ENCODE measurements at regions not wholly inside any gene's neighbourhood (a gene's known extent, or its start where the extent isn't known, plus 50 kb on each side); places are given as distances from the start of the nearest gene placed in this dataset.
"Not testable (repeated sequence)": the region's sequence is repeated elsewhere in the genome, so short reads cannot be mapped to it uniquely, and the experiment has no call there.

DNA sequence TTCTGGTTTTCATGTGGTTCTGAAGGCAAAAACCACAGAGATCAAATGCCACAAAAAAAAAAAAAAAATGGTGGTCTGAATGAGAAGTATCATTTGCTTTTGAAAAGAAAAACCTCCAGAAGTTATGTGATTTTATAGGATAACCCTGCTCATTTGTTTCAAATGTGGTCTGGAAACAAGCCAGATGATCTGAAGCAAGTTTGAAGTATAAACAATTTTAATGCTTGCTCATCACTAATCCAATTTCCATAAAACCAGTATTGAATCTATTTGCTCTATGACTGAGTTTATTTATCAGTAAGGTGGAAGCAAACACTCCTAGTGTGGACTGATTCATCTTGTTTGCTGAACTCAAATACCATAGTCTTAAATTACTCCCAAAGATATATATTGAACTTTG lies 407.3 kb upstream of the FLRT2 start:
- DNase-seq = no peak

DNA sequence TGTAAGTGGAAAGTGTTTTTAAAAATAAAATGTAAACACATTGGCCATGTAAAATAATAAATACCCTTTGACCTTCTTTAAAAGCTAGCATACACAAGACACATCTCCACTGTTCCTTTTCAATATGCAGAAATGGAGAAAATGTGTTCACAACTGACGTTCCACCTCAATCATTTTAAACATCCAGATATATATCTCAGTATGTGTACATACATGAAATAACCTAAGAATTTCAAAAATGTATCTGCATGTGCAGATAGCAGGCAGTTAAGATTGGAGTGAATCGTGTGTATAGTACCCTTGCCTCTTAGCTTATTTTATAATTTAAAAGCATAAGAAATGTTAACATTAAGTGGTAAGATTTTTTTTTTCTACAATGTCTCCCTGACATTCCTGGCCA lies 406.2 kb upstream of the FLRT2 start:
- DNase-seq = no peak

DNA sequence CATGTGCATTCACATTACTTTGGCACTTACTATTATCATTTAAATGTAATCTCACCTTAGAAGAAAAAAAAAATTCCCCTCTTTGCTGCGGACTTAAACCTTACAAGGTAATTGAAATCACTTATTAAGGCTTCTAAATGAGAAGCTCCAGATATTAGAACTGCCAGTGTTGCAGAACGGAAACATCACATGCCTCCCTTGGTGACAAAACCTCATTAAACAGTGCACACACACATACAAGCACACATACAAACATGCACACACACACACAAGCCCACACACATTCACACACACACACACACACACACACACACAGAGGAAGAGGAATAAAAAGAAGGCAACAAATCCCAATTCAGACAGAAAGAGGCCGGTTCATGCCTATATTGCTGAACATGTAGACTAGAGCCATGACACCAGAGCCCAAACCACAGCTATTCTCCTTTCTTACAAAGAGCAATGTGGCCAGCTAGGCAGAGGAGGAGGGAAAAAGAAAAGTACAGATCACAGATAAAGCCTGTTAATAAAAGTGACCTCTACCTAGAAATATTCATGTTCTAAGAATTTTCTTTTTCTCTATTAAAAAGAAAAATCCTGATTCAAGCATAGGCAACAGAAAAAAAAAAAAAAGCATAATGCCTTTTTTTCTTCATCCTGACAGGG lies 405.2 kb upstream of the FLRT2 start:
- no peak for DNase-seq

DNA sequence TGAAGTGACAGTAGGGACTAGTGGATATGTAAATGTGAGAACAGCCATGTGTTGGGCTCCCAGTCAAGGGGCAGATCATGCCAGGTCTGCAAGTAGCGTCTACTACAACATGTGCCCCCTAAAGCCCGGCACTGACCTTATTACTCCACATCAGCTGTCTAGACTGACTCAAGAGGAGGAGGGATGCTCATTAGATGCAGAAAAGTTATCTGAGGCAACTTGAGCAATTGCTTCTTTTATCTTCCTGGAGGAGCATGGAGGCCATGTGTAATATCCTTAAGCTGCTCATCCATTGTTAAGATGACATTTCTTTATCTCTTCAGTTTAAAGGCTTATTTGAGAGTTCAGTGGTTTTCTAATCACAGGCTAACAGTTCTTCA lies 404.7 kb upstream of the FLRT2 start:
- no peak for DNase-seq

DNA sequence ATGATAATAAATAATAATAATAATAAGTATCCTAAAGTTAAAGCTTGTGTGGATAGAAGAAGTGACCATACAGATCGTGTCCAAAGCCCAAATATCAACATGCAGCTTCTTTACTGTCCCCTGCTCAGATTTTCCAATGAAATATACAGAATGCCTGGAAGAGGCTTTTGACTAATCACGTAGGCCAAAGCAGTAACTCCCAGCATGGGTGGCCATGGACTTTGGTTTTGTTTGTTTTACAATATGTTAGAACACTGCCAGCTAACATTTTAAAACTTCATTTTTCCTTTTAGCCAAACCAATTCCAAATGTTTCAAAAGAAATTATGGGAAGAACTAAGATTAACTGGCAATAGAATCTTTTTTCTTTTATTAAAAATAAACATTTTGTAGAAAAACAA lies 400.0 kb upstream of the FLRT2 start:
- no peak for DNase-seq

DNA sequence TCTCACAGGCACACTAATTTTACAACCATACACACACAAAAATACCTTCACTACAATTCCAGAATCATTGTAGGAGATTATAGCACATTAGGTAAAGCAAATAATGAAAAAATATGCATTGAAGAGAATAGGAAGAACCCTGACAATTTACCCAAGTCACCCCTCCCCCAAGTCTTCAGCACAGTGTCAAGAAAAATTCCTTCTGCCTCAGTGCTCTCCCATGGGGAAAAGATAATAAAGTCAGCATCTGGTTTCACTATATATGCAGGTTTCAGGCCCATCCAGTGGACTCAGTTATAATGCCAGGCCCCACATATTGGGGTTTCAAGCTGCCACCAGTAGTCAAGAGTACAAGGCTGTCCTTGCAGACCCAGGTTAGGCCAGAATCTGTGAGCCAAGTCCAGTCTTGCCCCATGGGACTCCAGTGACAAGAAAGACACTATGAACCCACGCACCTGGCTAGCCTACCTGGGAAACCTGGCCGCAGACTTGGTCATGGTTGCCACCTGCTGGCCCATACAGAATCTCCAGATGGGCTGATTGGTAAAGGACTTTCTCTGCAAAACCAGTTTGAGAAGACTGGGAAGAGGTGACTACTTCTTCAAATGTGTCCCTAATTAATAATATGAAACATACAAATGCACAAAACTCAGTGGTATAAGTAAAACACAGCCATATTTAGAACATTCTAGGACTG lies 398.6 kb upstream of the FLRT2 start:
- DNase-seq = no peak

DNA sequence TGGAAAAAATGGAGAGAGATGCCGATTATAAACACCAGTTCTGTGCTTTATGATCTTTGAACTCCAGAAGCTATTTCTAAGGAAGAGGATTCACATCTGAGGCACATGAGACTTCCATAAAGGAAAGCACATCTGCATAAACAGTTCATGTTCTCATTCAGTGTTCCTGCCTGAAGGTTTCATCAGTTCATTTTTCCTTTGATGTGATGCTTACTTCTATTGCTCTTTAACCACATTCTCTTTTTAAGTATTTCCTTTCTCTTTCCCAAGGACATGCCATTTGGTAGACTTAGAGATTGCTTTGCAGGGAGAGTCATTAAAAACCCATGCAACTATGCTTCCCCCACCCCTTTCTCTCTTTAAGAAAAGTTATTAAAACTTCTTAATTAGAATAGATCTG lies 387.0 kb upstream of the FLRT2 start:
- DNase-seq = no peak

DNA sequence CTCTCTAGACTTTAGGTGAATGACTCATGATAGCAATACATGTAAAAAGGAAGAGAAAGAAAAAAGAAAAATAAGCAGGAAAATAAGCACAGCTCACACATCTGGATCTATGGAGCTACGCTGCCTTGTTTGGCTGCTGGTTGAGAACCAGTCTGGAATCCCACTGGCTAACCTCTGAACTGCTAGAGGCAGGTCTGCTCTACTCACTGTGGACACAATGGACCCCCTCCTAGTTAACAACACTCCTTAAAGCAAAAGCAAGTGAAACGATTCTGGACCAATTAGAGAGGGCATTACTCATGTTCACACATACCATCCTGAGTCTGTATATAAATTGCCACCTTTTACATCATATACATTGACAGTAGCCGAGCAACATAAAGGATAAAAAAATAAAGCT lies 383.2 kb upstream of the FLRT2 start:
- DNase-seq = no peak

DNA sequence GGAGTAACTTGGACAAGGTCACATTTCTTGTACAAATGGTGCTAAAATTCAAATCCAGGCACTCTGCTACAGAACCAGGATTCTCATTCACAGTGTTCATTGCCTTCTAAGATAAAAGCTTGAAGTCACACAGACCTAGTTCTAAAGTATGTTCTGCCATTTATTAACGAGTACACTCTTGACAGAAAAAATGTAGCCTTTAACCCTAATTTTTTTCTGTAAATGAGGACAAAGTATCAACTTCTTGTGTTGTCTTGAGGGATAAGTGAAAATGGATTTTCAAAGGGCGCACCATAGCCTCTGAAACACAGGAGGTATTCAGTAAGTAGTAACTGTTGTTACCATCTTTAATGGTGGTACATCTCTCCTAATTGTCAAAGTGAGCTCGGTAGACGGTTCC lies 379.8 kb upstream of the FLRT2 start:
- DNase-seq = no peak

DNA sequence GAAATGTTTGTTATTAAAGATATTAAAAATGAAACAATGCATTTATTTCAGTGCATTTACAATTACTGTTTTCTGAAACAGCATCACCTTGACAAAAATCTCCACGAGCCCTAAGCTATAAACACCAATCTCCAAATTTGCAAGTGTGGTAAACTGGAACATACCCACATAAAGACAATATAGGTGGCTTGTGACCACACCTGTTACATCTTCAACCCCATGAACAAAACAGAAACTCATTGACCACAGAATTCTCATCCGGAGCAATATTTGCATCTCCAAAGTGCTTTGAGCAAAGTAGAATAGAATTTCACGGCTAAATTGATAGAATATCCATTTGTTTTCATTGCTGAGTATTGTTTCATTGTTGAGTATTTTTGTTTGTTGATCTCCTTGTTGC lies 375.2 kb upstream of the FLRT2 start:
- DNase-seq = no peak

DNA sequence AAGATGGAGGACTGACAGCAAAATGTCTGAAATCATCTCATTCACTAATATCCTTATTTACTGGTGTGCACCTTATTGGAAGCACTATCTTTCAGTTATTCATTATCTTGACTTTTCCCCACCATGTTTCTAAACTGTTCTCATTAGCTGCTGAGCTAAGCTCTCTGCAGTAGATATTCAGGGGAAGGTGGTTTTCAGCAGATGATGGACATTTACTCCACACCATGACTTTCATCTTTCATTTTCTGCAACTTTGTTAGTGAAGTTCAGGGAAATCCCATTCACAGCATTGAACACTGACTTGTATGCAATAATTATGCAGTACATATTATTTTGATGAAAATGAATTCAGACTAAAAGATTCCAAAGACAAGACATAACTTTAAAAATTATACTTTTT lies 373.6 kb upstream of the FLRT2 start:
- no peak for DNase-seq

DNA sequence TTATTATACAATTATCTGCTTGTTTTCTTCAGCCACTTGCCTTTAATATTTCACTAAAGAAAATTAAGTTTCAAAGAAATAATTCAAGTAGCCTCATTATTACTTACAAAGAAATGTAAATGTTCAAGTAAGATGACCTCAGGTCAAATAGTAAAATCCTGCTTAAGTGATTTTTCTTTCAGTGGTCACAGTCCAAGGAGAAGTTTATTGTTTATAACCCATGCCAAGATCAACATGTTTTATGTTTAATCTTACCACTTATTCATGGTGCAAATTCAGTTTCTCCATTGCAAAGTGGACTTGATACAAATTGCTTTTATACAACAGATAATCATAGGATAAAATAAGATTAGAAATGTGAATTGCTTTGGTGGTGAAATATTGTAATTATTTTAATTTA lies 370.2 kb upstream of the FLRT2 start:
- DNase-seq = no peak

DNA sequence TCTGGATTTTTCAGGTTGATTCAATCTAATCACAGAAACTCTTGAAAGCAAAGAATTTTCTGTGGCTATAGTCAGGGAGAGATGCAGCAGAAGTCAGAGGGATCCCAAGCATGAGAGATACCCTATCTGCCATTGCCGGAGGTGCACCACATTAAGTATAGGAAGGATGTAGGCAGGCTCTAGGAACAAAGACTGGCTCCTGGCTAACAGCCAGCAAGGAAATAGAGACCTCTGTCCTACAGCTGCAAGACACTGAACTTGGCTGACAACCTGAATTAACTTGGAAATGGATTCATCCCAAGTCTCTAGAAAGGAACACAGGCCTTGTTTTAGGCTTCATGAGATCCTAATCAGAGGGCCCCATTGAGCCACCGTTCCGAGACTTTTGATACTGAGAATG lies 364.9 kb upstream of the FLRT2 start:
- DNase-seq = no peak

DNA sequence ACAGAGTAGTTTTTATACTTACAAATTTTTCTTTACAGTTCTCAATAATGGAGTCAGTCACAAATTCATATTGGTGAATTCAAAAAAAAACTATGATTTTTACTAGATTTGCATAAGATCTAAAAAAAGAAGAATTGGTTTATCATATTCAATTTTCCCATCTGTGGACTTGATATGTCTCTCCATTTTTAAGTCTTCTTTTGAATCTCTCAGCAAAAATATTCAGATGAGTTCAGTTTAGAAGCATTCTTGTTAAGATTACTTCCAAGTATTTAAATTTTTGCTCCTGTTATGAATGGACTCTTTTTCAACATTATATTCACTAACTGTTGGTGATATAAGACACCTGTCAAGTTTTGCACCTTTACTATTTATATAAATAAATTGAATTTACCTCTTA lies 360.6 kb upstream of the FLRT2 start:
- no peak for DNase-seq

DNA sequence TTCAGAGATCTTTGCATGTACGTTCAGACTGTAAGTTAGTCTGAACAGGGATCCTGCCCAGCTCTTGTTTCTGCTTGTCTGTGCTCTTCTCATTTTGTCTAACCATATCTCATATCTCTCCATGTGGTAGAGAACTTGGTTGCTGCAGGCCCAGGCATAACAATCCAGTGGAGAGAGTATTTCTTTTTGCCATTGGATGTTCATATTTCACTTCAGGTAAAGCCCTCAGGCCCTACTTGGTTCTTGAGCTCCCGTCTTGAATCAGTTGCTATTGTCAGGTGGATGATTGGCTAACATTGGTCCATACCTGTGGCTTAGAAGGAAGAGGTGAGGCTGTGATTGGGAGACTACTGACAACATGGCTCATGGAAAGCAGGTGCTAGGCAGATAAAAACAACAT lies 357.7 kb upstream of the FLRT2 start:
- DNase-seq = no peak

DNA sequence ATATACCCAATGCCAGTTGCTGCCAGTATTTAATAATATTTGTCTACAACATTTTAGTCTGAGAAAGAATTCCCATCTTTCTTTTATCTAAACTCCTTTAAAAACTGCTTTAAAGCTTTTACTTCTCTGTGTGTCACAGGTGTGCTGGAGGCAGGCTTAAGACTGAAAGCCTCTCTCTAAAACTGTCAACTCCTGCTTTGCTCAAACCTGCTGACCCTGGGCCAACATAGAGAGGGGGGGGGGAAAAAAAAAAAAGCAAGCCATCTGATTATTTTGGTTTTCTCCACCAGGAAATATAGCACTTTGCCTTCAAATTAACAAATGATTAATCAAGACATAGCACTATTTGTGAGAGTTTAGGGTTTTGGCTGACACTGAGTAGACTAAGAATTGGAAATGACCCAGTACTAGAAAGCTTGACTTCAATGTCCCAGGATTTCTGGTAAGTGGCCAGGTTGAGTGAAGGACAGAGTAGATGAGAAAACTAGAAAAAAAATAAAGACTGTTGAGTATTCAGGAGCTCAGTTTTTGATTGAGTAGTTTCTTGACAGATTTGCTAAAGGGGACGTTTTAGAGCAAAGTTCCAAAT lies 357.0 kb upstream of the FLRT2 start:
- DNase-seq = no peak

DNA sequence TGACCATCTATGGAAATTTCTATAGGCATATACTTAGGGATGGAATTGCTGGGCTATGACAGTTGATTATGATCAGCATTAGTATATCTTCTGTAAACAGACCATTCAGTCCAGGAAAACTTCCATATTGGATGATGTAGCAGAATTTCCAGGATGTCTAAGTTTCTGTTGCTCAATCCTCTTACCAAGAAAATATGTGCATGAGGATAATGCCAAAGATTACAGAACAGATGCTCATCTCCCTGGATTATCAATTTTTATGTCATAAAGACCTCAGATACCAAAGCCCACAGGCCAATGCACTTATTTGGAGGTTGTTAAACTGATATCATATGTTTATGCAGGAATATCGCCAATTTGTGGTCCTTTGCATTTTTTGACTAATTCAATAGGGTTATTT lies 354.4 kb upstream of the FLRT2 start:
- no peak for DNase-seq

DNA sequence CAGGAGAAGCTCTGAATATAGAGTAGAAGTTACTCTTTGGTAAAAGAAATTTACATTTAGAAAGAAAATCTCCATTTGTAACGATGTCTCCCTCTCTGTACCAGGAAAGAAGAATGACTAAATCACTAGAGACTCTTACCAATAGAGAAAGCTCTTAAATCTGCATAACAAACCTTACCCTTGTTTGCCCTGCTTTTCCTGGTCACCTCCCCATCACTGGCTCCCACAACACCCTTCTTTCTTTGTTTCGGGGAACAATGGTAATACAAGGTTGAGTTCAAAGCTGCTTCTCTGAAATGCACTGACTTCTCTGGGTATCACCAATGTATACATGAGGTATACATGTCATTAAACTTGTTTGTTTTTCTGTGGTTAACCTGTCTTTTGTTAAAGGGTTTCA lies 351.1 kb upstream of the FLRT2 start:
- no peak for DNase-seq

DNA sequence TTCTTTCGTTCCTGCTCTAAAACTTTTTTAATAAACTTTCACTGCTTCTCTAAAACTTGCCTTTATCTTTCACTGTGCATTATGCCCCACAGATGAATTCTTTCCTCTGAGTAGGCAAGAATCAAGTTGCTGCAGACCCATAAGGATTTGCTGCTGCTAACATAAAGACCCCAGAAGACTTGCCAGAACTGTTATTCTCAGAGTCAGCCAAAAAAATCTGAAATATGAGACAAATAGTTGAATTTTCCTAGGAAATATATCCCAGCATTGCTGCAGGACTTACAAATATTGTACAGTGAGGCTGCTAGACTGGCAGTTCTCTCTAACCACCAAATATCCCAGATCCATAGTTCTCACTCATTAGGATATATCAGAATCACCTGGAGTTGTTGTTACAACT lies 349.1 kb upstream of the FLRT2 start:
- no peak for DNase-seq

DNA sequence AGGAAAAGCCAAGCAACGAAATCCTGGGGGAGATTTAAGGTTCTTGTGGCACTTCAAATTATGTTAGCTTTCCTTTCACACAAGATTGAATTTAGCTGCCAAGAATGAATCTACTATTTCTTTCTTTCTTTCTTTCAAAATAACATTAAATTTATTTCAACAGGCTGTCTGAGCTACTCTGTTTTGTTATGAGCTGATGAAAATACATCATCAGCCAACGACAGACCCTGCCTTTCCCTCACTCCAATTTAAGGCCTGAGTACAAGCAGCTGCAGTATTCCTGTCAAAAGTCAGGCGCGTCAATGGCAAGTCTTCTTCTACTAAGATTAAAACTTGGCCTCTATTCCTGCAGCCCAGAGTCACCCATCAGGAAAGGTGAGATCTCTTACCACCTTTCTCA lies 347.7 kb upstream of the FLRT2 start:
- no peak for DNase-seq

DNA sequence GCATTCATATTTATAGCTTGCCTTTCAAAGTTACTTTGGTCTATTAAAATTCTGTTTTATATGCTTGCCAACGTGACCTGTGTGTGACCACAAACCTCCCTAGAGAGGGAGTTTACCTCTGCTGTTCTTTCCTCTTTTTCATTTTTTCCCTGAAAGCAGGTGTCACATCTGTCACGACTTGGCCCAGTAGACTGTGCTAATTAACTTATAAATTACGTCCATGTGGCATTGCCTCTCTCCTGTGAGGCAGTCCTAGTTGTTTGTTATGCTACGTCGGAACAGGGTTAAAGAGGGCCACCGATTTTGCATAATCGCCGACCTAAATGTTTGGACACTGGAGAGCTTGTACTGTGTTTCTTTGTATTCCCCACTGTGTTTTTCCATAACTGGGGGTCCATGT lies 343.9 kb upstream of the FLRT2 start:
- DNase-seq = no peak

DNA sequence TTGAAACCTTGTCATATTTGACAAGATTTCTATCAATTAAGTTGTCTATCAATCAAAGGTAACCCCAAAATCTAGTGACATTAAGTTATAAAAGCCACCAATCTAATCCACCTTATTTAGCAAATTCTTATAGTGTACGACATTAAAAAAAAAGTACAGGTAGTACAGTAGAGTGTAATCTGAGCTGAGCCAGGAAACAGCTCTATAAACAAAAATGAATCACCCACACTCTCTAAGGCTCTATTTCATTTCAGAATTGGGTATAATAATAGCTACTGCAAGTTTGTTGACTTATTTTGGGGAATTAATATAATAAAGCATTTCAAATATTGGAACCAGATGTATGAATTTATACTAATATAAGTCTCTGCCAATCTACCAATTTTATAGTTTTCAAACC lies 342.4 kb upstream of the FLRT2 start:
- no peak for DNase-seq

DNA sequence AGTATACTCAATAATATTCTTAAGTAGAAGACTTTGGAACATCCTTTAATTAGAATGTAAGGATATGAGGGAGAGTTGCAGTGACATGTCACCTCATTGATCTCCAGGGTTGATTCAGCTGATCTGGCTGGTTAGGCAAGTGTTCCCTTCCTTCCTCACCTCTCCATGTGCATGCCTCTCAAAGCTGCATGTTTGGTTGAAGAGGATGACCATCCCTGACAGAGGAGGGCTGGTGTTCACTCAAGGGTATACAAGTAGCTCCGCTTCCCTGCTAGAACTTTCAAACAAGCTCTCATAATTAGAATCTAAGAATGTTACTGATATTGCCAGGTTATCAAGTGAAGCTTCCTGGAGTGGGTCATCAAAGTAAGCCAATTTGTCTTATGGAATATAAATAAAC lies 341.1 kb upstream of the FLRT2 start:
- no peak for DNase-seq

DNA sequence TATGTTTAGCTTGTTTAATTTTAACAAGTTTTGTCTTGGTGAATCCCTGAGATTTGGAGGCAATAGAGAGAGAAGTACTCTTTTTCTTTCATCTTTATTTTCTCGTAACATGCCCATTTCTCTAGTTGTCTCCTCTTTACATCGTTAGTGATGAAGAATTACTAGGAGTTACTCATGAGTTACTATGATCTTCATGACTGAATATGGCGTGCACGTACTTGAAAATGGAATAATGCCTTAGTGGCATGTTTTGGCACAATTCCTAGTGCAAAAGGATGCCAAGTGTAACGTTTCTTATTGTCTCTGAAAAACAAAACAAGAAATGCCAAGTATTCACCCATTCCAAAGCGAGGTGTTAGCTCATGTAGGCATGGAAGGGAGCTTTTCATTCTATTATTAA lies 340.7 kb upstream of the FLRT2 start:
- not testable (repeated sequence) for DNase-seq
